GM12873 (cell line): ENCODE measurements at regions not wholly inside any gene's neighbourhood (a gene's known extent, or its start where the extent isn't known, plus 50 kb on each side); places are given as distances from the start of the nearest gene placed in this dataset.

Experiments used
- TF ChIP-seq, protein P1 (sequence below): IDR thresholded peaks from 2 replicates; pipeline ENCODE4 v1.5.1; 2012; ENCODE audit warnings: low read depth, mild to moderate bottlenecking, moderate library complexity, low read length, control low read depth; ENCODE audit not compliant: insufficient read depth; ENCODE audit errors: missing control alignments

DNA sequence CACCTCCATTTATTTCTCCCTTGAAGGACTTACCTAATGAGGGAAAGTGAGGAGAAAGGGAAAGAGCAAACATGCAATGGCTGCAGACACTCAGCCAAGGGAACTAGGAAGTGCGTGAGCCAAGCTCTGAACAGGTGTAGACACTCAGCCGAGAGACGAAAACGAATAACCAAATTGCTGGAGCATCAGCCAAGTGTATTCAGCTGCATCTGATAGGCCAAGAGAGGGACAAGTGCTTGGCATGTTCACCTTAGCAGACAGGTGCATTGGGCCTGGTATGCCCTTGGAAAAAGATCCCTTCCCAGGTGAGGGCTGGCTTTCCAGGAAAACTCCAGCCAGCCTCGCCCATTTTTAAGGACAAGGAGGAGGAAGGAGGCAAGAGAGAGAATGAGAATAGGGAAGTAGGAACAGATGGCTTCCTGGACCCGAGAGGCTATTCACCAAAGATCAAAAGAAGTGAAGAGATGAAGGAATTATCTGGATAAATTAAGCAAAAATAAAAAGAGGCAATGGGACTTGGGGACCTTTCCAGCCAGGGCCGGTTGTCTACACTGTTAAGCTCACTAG, 184.7 kb downstream of the TOMM20 start:
- TF ChIP-seq, protein P1, sequence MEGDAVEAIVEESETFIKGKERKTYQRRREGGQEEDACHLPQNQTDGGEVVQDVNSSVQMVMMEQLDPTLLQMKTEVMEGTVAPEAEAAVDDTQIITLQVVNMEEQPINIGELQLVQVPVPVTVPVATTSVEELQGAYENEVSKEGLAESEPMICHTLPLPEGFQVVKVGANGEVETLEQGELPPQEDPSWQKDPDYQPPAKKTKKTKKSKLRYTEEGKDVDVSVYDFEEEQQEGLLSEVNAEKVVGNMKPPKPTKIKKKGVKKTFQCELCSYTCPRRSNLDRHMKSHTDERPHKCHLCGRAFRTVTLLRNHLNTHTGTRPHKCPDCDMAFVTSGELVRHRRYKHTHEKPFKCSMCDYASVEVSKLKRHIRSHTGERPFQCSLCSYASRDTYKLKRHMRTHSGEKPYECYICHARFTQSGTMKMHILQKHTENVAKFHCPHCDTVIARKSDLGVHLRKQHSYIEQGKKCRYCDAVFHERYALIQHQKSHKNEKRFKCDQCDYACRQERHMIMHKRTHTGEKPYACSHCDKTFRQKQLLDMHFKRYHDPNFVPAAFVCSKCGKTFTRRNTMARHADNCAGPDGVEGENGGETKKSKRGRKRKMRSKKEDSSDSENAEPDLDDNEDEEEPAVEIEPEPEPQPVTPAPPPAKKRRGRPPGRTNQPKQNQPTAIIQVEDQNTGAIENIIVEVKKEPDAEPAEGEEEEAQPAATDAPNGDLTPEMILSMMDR: no peak

DNA sequence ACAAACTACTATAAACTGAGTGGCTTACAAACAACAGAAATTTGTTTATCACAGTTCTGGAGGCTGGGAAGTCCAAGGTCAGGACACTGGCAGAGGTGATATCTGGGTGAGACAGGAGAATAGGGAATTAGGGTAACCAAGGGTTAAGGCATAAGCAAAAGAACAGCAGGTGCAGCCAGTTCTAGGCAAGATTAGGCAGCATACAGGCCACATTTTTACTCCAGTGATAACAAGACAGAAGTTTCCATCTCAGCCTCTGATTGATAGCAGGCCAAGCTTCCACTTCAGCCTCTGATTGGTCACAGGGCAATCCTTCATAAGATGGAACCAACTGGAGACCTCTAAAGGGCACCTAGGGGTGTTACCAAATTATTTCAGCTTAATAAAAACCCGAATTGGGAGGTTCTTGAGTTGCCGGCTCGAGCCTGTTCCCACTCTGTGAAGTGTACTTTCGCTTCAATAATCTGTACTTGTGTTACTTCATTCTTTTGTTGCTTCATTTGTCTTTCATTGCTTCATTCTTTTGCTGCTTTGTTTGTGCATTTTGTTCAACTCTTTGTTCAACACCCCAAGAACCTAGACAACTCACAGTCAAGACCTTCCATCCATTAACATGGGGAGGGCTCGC, 185.6 kb downstream of the TOMM20 start:
- TF ChIP-seq, protein P1: no peak

DNA sequence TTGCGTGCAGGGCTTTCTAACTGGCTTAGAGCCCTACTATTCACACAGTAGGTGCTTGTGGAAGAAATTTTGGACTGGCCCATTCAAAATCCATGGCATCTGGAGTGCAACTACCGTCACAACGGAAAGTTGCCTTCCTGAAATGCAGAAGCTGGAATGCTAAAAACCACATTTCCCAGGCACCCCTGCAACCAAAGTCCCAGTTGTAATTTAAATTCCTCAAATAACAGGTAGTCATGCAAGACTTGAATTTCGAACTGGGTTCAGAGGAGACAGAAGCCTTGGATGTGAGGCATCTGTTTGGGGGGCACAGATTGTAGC, 186.7 kb downstream of the TOMM20 start:
- TF ChIP-seq, protein P1: no peak

DNA sequence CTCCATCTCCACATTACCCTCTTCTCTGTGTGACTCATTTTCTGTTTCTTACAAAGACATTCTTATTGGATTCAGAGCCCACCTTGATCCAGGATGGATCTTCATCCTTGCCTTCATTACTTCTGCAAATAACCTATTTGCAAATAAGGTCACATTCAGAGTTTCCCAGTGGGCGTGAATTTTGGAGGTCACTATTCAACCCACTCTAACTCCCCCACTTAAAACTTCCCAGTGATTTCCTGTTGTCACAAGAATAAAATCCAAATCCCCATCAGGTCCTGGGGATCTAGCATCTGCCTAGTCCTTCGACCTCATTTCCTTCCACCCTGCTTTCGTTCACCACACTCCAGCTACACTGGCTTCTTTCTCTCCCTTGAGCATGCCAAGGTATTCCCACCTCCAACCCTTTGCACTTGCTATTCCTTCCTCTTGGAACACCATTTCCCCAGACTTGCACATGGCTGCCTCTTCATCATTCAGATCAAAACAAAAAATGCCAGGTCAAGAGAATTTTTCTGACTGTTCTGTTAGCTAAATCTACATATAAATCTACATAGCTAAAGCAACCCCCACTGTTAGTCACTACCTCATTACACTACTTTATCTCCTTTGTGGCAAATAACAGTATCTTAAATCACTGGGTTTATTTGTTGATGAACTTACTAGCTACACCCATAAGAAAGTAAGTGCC, 187.2 kb downstream of the TOMM20 start:
- TF ChIP-seq, protein P1: no peak

DNA sequence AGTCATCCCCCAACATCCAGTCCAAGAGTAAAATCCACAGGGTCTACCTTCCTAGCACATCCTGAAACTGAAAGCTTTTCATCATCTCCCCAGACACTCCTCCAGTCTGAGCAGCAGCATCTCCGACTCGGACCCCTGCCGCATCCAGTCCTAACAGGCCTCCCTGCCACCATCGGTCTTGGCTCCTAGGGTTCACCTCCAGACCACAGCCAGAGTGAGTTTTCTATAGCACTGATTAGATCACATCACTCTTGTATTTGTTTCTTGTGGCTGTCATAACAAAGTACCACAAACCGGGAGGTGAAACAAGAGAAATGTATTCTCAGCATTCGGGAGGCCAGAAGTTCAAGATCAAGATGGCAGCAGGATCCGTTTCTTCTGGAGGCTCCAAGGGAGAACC, 187.8 kb downstream of the TOMM20 start:
- TF ChIP-seq, protein P1: no peak

DNA sequence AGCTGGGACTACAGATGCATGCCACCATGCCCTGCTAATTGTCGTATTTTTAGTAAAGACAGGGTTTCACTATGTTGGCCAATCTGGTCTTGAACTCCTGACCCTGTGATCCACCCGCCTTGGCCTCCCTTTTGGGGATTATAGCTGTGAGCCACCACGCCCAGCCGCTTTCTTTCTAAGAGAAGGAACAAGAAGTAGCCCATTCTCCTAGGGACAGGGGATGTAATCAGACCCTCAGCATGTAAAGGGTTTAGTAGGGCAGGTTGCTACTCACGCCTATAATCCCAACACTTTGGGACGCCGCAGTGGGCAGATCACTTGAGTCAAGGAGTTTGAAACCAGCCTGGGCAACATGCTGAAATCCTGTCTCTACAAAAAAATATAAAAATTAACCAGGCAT, 189.7 kb downstream of the TOMM20 start:
- TF ChIP-seq, protein P1: no peak

DNA sequence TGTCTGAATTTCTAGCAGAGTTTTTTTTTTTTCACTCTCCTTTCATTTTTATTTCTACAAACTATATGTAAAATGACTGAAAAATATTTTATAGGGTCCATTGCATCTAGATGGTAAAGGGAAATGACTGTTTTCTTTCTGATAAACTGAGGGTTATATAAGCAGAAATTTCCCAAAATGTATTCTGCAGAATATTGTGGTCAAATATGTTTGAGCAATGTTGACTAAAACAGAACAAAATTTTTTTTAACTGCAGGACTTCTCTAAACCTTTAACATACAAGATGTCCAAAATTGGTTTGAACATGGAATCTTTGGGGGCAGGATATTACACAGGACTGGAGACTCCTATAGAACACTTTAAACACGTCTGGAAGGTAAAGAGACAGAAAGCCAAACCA, 190.5 kb downstream of the TOMM20 start:
- TF ChIP-seq, protein P1: no peak
